HepG2 (cell line): ENCODE measurements at regions not wholly inside any gene's neighbourhood (a gene's known extent, or its start where the extent isn't known, plus 50 kb on each side); places are given as distances from the start of the nearest gene placed in this dataset.
A peak's percentile ranks its signal among the peaks of the same experiment; 100 is the strongest.

Experiments
- ATAC-seq: fragments of 200-7000 bp; cut with Tn5 transposase; 3 replicates; pipeline ENCODE4 v1.9.1; 2020; ENCODE audit warnings: mild to moderate bottlenecking, moderate library complexity
- BruUV-seq: library from RNA; stranded (reverse); fragments of 400-500 nt; replicated peaks from 2 replicates; lab custom pipeline; 2021; lab: Mats Ljungman, UMichigan
- CTCF ChIA-PET: fragments of 300-600 bp; formaldehyde crosslinking; extraction: SDS; loops from one replicate; lab custom pipeline; 2021; ENCODE audit warnings: low total read pairs, inconsistent platforms, low intra/inter-chr PET ratio; lab: Yijun Ruan, JAX
- POLR2A ChIA-PET: fragments of 350-600 bp; sonication (Branson Sonifier 250); formaldehyde crosslinking; loops from one replicate; lab custom pipeline; 2020; ENCODE audit warnings: antibody characterized with exemption, inconsistent platforms; lab: Yijun Ruan, JAX
- DNase-seq: peaks from one replicate; pipeline ENCODE4 v3.0.0-alpha.2; 2015; ENCODE audit warnings: low spot score
- FAIRE-seq: peaks from 3 replicates; lab custom pipeline; 2011; peaks lifted over from hg19 to GRCh38; lab: Jason Lieb, UNC
- H2AFZ ChIP-seq: one replicate; pipeline ENCODE4 v1.6.1; 2011; ENCODE audit warnings: low read length, inconsistent platforms
- H3K27ac ChIP-seq: fragments of 300-600 bp; 3 replicates; pipeline ENCODE4 v1.8.0; 2011; ENCODE audit warnings: mixed run types, mild to moderate bottlenecking, mixed read lengths, low read length, inconsistent platforms; ENCODE audit not compliant: insufficient read depth; ENCODE audit errors: extremely low read length
- H3K27me3 ChIP-seq, 2 experiments: fragments of 200-600 bp in 1 of 2; 2 replicates in 1 of 2; 3 replicates in 1 of 2; pipeline versions ENCODE4 v1.6.0 to v1.8.0; 2011; ENCODE audit warnings: low read length in 2 of 2, mild to moderate bottlenecking in 2 of 2, moderate library complexity in 2 of 2, inconsistent platforms in 1 of 2; ENCODE audit not compliant: insufficient read depth in 2 of 2, control insufficient read depth in 1 of 2
- H3K36me3 ChIP-seq, 2 experiments: fragments of 200-600 bp in 1 of 2; replicated peaks in 1 of 2; 2 replicates in 1 of 2; 3 replicates in 1 of 2; pipeline versions ENCODE4 v1.5.1 to v1.8.0; 2011; ENCODE audit warnings: low read length in 2 of 2, inconsistent platforms in 1 of 2; ENCODE audit not compliant: insufficient read depth in 2 of 2, control insufficient read depth in 1 of 2
- H3K4me1 ChIP-seq: 2 replicates; pipeline ENCODE4 v1.5.1; 2012; ENCODE audit warnings: low read length, inconsistent platforms; ENCODE audit not compliant: insufficient read depth
- H3K4me2 ChIP-seq: 2 replicates; pipeline ENCODE4 v1.6.0; 2011; ENCODE audit warnings: low read depth, low read length, inconsistent platforms
- H3K4me3 ChIP-seq, 3 experiments: fragments of 200-600 bp in 1 of 3; sonication (generic), shearing (Covaris generic) in 1 of 3; replicated peaks in 1 of 3; 2 replicates each; pipeline ENCODE4 v1.5.1; 2011 to 2016; ENCODE audit warnings: low read length in 3 of 3, inconsistent platforms in 2 of 3, low read depth in 2 of 3, mild to moderate bottlenecking in 2 of 3, control low read depth in 1 of 3, mixed read lengths in 1 of 3; ENCODE audit not compliant: insufficient read depth in 1 of 3
- H3K79me2 ChIP-seq: one replicate; pipeline ENCODE4 v1.6.1; 2011; ENCODE audit warnings: low read length, inconsistent platforms; ENCODE audit not compliant: insufficient read depth
- H3K9ac ChIP-seq: 2 replicates; pipeline ENCODE4 v1.6.0; 2011; ENCODE audit warnings: mild to moderate bottlenecking, low read depth, low read length, inconsistent platforms; ENCODE audit not compliant: insufficient read depth
- H3K9me3 ChIP-seq: 2 replicates; pipeline ENCODE4 v1.5.1; 2012; ENCODE audit warnings: mild to moderate bottlenecking, low read length
- H4K20me1 ChIP-seq: 2 replicates; pipeline ENCODE4 v1.6.0; 2011; ENCODE audit warnings: inconsistent platforms, mild to moderate bottlenecking, low read length, moderate library complexity; ENCODE audit not compliant: insufficient read depth
- NFE2L1 ChIP-seq: sonication (generic); formaldehyde crosslinking; IDR thresholded peaks from 2 replicates; pipeline ENCODE4 v1.4.0; 2020; ENCODE audit warnings: missing genetic modification reagents, mild to moderate bottlenecking, borderline replicate concordance
- PHF21A ChIP-seq: sonication (generic); formaldehyde crosslinking; IDR thresholded peaks from 2 replicates; pipeline ENCODE4 v1.5.0; 2020; ENCODE audit warnings: mild to moderate bottlenecking, missing genetic modification reagents
- ZMYM2 ChIP-seq: sonication (generic); formaldehyde crosslinking; IDR thresholded peaks from 2 replicates; pipeline ENCODE4 v1.8.0; 2022; ENCODE audit warnings: mild to moderate bottlenecking, missing genetic modification reagents
- ZNF256 ChIP-seq: sonication (generic); formaldehyde crosslinking; conservative IDR thresholded peaks from 2 replicates; pipeline ENCODE4 v1.4.0; 2020; ENCODE audit warnings: missing genetic modification reagents
- ZNF460 ChIP-seq: sonication (generic); formaldehyde crosslinking; IDR thresholded peaks from 2 replicates; pipeline ENCODE4 v1.5.1; 2020; ENCODE audit warnings: missing genetic modification reagents, mild to moderate bottlenecking, borderline replicate concordance
- ZNF572 ChIP-seq: sonication (generic); formaldehyde crosslinking; IDR thresholded peaks from 2 replicates; pipeline ENCODE4 v1.5.1; 2020; ENCODE audit warnings: mild to moderate bottlenecking, missing genetic modification reagents
- ZNF672 ChIP-seq: sonication (generic); formaldehyde crosslinking; IDR thresholded peaks from 2 replicates; pipeline ENCODE4 v1.8.1; 2022; ENCODE audit warnings: missing genetic modification reagents
- ZNF788 ChIP-seq: sonication (generic); formaldehyde crosslinking; IDR thresholded peaks from 2 replicates; pipeline ENCODE4 v1.5.0; 2020; ENCODE audit warnings: mild to moderate bottlenecking, missing genetic modification reagents, borderline replicate concordance
- WGBS: methylation state at CpG from one replicate; pipeline ENCODE4 v1.1.6; 2017; ENCODE audit warnings: low lambda C conversion rate; 5-methylcytosine and 5-hydroxymethylcytosine counted together
- in situ Hi-C: cut with HindIII; loops from 2 replicates; pipeline ENCODE4 v1.10.0; 2017; ENCODE audit warnings: low pct_unique_long_range_greater_than_20kb; ENCODE audit not compliant: extremely low pct_ligation_motif_present
- intact Hi-C: fragments of 100-400 bp; cut with micrococcal nuclease; formaldehyde crosslinking; loops from one replicate; pipeline ENCODE4 v1.10.0; 2022; ENCODE audit not compliant: unreplicated experiment
- TF ChIP-seq, protein P1 (sequence below): IDR thresholded peaks from 2 replicates; pipeline ENCODE4 v1.6.1; 2016; ENCODE audit warnings: mild to moderate bottlenecking, missing biosample characterization, missing genetic modification reagents
- TF ChIP-seq, protein P2 (sequence below): sonication (generic); formaldehyde crosslinking; IDR thresholded peaks from 2 replicates; pipeline ENCODE4 v1.4.0; 2020; ENCODE audit warnings: missing genetic modification reagents
- TF ChIP-seq, protein P3 (sequence below): sonication (generic); formaldehyde crosslinking; IDR thresholded peaks from one replicate; pipeline ENCODE4 v1.5.1; 2020; ENCODE audit warnings: mild to moderate bottlenecking, missing genetic modification reagents; ENCODE audit errors: not compliant biosample characterization

DNA sequence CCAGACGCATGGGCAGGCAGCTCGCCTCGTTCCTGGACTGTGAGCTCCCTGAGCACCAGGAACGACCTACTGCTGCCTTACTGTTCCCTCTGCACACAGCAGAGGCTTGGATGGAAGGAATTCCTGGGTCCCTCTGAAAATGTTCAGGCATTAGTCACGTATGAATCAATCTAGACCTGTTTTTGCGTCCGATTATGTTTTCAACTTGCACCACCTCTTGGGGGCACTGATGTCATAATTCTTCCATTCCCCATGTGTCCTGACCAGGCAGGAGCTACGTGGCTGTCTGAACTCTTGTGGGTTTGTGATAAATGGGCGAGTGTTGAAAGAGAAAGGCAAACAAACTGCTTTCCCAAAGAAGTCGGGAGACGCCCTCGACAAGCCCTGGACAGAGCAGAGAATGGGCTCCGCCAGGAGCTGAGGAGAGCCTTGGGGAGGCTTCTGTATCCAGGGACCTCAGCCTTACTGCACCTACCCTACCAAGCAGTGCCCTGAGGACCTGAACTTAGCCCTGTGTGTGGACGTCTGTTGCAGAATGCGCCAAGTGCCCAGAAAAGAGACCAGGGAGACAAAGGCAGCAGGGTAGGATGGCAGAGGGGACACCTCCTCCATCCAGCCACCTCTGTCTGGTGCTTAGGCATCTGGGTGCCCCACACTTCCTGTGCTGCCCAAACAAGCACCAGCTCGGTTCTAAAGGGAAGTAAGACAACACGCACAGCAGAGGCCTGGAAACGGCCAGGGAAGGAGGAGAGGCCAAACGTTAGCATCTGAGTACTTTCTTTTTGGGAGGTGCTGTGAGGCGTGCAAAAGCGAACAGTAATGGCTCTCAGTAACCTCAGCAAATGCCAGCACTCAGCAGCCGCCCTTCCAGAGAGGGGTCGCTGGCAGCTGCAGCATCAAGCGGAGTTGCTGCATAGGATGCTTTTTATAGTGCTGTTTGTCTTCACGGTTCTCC is 124.2 kb downstream of the LY86 start:
- intact Hi-C loops: no loop called here
- POLR2A ChIA-PET: no interaction called here
- CTCF ChIA-PET: no interaction called here
- Histone ChIP-seq H3K4me1 (peaks cover 17% of the 10 kb centered on the region), H3K27me3 (peaks cover 7 to 48% of the 10 kb centered on the region in 2 experiments; a peak in 4 of 5 replicates), H3K36me3 (no peaks in the 10 kb centered on the region), H2AFZ (peak overlapping the region; percentile 21), H3K4me3 (peak overlapping the region in 1 of 3 experiments; percentile 44; a peak in 1 of 6 replicates), H3K4me2 (peak overlapping the region; percentile 54), H3K9me3 (no peaks in the 10 kb centered on the region), H3K79me2 (no peaks in the 10 kb centered on the region), H3K27ac (no peak overlapping the region), H4K20me1 (no peaks in the 10 kb centered on the region), H3K9ac (no peak overlapping the region)
- peak; percentile 84 for ATAC-seq
- no TSS peak for BruUV-seq
- peak; percentile 96 for FAIRE-seq
- peak; percentile 83 for DNase-seq
- WGBS: 19% methylated on average over 20 of the region's 25 CpGs
- in situ Hi-C loops: no loop called here
- TF ChIP-seq ZNF460: no peak
- 0 out of 2 replicates have a peak, but pooled peaks have one; percentile 24 for TF ChIP-seq ZNF572 (CRISPR knock-in tag)
- TF ChIP-seq PHF21A: peak; percentile 40; the same call in 1 of the 2 replicates
- TF ChIP-seq ZNF788: peak; percentile 64; the same call in 1 of the 2 replicates
- TF ChIP-seq NFE2L1 (CRISPR knock-in tag): no peak
- 0 out of 2 replicates have a peak, but pooled peaks have one; percentile 51 for TF ChIP-seq ZNF256
- TF ChIP-seq, protein P1, sequence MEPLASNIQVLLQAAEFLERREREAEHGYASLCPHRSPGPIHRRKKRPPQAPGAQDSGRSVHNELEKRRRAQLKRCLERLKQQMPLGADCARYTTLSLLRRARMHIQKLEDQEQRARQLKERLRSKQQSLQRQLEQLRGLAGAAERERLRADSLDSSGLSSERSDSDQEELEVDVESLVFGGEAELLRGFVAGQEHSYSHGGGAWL (CRISPR knock-in tag): no peak
- 0 out of 2 replicates have a peak, but pooled peaks have one; percentile 45 for TF ChIP-seq ZMYM2
- TF ChIP-seq, protein P2, sequence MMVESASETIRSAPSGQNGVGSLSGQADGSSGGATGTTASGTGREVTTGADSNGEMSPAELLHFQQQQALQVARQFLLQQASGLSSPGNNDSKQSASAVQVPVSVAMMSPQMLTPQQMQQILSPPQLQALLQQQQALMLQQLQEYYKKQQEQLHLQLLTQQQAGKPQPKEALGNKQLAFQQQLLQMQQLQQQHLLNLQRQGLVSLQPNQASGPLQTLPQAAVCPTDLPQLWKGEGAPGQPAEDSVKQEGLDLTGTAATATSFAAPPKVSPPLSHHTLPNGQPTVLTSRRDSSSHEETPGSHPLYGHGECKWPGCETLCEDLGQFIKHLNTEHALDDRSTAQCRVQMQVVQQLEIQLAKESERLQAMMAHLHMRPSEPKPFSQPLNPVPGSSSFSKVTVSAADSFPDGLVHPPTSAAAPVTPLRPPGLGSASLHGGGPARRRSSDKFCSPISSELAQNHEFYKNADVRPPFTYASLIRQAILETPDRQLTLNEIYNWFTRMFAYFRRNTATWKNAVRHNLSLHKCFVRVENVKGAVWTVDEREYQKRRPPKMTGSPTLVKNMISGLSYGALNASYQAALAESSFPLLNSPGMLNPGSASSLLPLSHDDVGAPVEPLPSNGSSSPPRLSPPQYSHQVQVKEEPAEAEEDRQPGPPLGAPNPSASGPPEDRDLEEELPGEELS (CRISPR knock-in tag): no peak
- TF ChIP-seq, protein P3, sequence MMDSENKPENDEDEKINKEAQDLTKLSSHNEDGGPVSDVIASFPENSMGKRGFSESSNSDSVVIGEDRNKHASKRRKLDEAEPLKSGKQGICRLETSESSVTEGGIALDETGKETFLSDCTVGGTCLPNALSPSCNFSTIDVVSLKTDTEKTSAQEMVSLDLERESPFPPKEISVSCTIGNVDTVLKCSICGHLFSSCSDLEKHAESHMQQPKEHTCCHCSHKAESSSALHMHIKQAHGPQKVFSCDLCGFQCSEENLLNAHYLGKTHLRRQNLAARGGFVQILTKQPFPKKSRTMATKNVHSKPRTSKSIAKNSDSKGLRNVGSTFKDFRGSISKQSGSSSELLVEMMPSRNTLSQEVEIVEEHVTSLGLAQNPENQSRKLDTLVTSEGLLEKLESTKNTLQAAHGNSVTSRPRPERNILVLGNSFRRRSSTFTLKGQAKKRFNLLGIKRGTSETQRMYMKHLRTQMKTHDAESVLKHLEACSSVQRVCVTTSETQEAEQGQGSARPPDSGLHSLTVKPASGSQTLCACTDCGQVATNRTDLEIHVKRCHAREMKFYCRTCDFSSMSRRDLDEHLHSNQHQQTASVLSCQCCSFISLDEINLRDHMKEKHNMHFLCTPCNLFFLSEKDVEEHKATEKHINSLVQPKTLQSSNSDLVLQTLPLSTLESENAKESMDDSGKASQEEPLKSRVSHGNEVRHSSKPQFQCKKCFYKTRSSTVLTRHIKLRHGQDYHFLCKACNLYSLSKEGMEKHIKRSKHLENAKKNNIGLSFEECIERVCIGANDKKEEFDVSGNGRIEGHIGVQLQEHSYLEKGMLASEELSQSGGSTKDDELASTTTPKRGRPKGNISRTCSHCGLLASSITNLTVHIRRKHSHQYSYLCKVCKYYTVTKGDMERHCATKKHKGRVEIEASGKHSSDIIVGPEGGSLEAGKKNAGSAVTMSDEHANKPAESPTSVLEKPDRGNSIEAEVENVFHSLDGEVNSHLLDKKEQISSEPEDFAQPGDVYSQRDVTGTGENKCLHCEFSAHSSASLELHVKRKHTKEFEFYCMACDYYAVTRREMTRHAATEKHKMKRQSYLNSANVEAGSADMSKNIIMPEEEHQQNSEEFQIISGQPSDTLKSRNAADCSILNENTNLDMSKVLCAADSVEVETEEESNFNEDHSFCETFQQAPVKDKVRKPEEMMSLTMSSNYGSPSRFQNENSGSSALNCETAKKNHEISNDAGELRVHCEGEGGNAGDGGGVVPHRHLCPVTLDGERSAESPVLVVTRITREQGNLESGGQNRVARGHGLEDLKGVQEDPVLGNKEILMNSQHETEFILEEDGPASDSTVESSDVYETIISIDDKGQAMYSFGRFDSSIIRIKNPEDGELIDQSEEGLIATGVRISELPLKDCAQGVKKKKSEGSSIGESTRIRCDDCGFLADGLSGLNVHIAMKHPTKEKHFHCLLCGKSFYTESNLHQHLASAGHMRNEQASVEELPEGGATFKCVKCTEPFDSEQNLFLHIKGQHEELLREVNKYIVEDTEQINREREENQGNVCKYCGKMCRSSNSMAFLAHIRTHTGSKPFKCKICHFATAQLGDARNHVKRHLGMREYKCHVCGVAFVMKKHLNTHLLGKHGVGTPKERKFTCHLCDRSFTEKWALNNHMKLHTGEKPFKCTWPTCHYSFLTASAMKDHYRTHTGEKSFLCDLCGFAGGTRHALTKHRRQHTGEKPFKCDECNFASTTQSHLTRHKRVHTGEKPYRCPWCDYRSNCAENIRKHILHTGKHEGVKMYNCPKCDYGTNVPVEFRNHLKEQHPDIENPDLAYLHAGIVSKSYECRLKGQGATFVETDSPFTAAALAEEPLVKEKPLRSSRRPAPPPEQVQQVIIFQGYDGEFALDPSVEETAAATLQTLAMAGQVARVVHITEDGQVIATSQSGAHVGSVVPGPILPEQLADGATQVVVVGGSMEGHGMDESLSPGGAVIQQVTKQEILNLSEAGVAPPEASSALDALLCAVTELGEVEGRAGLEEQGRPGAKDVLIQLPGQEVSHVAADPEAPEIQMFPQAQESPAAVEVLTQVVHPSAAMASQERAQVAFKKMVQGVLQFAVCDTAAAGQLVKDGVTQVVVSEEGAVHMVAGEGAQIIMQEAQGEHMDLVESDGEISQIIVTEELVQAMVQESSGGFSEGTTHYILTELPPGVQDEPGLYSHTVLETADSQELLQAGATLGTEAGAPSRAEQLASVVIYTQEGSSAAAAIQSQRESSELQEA: peak; percentile 32
- TF ChIP-seq ZNF672 (CRISPR knock-in tag): no peak
